HG03103 (cell line): ENCODE measurements at regions not wholly inside any gene's neighbourhood (a gene's known extent, or its start where the extent isn't known, plus 50 kb on each side); places are given as distances from the start of the nearest gene placed in this dataset.

Experiments
- ATAC-seq: cut with Tn5 transposase; IDR thresholded peaks from one replicate; pipeline ENCODE4 v1.9.1; 2021; ENCODE audit warnings: low read depth; ENCODE audit not compliant: unreplicated experiment

DNA sequence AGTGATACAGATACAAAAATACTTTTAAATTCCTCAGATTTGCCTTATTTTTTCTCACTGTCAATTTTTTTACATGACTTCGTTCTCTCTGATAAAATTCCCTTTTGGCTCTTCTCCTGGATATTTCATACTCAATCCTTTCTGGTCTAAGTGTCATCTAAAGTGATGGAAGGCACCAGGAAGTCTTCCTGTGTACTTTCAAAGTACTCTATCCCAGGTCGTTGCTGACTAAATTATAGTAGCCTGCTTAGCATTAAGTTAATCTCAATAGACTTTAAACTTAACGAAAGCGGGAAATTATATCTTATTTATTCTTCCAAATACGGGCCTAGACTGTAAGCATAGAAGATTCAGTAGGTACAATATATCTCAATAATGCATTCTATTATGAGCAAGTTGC lies 67.8 kb downstream of the CASP12 start:
- no peak for ATAC-seq

DNA sequence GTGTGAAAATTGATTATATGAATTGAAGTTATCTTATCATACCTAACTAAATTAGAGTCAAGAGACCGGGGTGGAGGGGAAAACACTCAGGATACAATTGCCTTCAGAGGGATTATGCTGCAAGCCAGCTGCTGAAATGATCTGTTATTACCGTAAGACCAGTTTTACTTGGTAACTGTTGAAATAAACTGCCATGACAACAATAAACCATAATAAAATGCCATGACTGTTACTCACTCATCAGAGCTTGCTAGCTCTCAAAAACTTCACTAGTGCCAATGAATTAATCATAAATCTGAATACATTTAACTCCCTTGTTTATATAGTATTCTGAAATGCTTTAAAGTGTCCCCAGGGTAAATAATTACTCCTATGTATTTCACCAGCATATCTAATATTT lies 68.2 kb downstream of the CASP12 start:
- ATAC-seq = no peak

DNA sequence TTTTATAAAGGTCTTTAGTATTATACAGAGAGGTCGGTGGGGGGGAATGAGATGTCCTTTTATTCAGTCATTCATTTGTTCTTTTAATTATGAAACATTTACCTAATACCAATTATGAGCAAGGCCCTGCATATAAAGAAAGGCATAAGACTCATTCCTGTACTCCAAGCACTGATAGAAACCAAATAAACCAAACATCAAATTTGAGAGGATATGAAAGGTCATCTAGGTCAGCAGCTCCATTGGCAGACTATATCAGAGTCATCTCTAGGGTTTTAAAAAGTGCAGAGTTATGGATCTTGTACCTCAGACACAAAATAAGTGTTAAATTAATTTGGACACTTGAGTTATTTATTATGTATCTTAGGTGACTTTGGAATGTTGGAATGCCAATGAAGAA lies 71.5 kb downstream of the CASP12 start:
- no peak for ATAC-seq

DNA sequence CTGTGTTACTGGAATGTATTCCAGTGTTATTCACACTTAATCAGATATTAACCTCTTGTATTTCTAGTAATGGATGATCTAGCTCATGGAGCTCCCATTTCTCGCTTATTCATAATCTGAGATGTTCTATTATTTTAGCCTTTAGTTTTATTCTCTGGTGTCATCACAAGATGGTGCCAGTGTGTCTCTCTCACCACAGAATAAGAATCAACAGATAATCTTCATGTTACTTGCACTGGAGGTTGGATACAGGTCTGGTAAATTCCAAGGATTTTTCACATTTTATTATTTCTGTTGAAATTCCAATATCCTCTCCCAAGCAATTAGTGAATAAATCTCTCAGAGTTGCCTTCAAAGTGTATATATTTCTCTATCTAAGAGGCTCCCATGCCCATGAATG lies 74.6 kb downstream of the CASP12 start:
- no peak for ATAC-seq

DNA sequence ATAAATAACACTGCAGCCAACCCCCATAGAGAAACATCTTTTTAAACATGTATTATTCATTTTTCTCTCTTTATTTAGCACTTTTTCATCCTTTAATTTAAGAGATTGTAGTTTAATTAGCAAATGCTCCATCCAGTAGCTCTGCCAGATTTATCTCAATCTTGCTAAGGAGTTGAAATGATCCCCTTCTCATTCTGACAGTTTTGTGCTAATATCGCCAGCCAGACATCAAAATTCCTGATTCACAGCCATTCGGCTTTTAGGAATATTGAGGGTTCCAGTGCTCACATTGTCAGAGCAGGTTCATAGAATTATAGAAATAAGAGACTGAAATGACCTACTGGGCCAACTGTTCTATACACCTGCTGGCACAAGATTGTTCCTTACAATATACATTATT lies 77.8 kb downstream of the CASP12 start:
- no peak for ATAC-seq

DNA sequence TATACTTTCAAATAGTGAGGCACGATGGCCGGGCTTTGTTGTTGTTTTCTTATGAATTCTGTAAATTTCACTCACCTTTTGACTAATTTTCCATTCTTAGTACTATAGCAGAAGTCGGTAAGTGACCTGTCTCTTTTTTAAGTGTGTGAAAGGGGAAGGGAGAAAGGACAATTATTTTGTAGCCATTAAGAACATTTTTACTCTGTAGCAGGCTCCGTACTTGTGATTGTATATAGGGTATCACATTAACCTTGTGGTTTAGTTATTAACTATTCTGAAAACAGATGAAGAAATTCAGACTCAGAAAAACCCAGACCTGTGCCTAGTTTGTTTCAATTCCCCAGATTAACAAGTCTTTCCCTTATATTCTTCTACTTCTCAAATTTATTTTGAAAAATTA lies 78.7 kb downstream of the CASP12 start:
- ATAC-seq = no peak

DNA sequence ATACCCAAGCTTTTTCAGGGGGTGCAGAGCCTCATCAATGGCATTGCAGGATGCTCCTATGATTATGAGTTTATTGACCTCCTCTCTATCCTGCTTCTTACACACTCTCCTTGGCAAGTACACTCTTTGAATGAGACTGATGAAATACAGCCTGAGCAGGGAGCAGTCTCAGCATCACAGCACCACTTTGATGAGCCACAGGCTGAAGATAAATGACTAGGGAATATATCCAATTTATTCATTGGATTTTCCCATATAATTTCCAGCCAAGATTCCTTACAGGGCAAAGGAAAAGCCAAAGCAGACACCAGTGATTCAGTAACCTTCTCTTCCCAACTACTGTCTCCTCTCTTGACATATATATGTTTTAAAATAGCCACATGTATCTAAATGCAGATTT lies 79.2 kb downstream of the CASP12 start:
- ATAC-seq = no peak

DNA sequence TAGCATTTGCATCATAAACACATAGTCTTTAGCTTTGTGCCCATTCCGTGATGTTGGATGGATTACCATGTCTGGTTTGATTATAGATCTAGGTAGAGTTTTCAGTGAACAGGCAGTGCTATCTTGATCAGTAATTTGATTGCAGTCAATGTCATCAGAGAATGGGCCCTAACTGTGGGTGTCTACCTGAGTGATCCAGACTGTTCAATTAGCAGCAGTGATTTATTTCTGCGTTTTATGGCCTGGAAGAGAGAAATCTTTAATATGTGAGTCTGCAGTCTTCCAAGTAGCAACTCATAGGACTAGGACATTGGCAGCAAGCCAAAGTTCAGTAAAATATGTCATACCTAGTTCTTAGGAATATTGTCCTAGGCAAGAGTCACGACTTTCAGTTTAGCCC lies 80.3 kb downstream of the CASP12 start:
- no peak for ATAC-seq

DNA sequence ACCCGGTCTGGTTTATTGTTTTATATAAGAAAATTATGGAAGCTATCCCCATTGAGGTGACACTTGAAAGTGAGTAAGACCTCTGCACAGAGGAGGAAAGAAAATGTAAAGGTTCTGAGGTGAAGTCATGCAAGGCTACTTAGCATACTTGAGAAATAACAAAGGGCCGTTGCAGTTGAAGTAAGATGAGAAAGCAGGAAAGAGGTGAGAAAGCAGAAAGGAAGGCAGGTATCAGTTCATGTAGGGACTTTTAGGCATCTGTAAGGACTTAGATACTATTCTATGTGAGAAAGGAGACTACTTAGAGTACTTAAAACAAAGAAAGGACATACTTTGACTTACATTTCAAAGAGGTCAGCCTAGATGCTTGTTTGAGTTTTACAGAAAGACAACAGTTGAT lies 84.7 kb downstream of the CASP12 start:
- ATAC-seq = no peak

DNA sequence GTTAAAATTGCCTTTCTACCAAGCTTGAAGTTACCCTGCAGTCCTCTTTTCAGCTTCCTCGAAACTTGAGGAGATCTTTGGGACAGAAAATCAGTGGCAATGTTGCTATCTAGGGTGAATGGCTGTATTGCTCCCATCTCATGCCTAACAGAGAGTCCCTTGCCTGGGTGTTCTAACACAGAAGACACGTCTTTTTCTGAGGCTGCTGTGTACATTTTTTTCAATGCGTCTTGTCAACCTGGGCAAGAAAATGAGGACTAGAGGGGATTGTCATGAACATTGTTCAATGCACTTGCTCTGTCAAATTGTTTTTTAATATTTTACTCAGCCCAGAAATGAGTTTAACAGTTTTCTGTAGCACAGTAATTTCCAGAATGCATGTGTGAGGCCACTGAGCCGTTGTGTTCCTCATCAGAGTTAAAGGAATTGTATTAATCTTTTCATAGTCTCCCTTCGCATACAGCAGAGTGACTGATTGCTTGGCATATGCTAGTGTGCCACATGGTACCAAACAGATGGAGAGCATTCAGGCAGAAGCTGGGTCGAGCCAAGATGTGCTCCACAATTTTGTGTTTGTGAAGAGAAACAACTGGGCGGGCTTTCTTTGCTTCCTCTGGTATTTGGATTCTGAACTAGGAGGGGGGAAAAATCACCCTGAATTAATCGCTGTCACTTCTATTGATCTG lies 86.0 kb downstream of the CASP12 start:
- no peak for ATAC-seq

DNA sequence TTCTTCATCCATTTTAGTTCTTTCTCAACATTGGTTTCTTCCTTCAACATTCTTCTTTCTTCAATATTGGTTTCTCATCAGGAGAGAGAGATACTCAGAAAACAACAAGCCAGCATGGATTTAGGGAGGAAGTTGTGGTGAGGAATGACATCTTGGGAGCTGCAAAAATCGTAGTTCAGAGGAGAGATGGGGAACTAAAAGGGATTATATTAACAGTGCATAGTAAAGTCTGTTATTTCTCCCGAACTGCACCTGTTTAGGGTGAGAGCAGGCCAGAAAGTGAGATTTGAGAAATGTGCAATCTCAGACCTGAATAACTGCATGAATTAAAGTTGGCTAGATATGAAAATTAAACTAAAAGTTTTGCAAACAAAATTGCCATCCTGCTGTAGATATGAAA lies 94.5 kb downstream of the CASP12 start:
- ATAC-seq = no peak

DNA sequence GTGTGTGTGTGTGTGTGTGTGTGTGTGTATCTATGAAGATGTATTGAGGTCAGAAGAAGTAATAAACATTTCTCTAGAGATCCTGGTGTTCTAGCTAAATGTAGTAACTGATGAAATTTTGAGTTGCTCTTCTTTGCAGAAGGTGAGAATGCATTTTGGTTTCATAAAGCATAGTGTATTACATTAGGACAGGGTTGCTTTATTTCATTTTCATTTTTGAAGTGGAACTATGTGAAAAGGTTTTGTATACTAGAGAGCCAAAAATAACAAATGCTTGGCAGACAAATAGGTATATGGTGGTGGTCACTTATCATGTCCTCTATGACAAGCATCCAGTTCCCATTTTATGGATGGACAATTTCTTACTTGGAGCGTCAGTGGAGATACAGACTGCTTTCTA lies 99.0 kb downstream of the CASP12 start:
- ATAC-seq = peak; percentile 92

DNA sequence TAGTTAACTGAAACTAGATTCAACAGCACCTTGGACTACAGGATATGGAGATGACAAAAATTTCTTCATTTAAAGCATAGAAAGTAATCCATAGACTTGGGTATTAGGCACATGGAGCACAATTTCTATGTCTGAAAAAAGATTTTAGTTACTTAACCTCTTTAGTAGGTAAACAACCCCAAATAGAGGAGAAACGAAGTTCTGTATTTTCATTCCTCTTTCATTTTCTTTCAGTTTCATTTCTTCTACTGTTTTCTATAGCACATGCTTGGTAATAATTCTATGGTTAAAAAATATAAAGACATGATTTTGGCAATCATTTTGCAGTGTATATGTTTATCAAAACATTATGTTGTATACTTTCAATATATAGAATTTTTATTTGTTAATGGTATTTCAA lies 99.5 kb downstream of the CASP12 start:
- peak; percentile 49 for ATAC-seq

DNA sequence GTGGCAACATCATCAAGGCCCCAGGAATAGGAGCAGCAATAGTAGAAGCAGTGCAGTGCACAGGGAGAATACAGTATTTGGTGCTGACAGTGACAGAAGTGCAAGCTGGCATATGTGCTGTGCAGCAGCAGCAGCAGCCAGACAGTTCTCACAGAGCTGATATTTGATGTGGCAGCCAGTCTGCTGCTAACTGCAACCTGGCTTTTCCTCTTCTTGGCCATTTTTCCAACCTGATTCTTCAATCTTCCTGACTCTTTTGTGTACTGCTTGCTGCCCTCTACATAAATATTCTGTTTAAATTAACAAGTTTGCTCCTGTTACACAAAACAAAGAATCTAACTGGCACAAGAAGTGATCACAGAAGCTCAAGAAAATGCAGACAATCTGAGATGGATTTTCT lies 102.0 kb downstream of the CASP12 start:
- no peak for ATAC-seq

DNA sequence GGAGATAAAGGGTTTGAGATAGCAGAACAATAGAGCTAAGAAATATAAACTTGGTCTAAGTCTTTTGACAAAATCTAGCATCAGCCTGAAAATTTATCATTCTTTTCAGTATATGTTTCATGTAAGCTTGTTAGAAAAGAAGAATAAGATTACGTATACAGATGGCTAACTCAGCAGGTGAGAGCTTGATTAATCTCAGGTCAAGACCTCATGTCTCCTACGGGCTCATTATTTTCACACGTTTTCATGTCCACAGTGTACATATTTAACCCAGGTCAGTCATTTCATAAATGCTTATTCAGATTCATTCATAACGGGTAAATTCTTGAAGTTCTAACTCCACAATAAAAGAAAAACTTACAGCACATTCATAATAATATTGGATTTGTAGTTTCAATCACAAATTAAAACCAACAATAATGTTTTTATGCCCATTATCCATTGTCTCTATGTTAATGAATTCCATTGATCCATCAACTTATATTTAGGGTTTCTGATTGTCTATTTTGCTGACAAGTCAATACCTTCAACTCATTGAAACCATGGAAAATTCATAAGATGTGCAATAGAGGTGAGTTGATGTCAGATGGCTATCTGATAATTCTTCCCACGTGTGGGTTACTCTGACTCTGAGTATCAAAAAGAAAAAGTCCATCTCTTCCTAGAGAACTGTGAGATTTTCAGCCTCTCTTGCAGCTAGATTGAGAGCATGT lies 102.6 kb downstream of the CASP12 start:
- ATAC-seq = no peak

DNA sequence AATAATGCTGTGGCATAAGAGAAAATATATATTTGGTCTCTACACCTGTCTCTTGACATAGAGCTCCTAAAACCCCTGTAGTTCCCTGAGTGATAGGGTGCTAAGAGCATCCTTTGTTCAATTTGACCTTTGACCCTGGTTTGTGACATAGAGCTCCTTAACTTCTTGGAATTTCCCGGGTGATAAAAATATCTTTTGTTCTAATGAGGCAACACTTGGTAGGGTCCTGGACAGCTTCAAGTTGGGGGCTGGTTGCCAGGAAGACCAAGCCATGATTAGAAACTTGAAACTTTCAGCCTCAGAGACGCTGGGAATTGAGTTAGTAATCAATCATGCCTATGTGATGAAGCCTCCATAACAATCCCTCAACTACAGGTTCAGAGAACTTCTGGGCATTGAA lies 105.4 kb downstream of the CASP12 start:
- ATAC-seq = no peak

DNA sequence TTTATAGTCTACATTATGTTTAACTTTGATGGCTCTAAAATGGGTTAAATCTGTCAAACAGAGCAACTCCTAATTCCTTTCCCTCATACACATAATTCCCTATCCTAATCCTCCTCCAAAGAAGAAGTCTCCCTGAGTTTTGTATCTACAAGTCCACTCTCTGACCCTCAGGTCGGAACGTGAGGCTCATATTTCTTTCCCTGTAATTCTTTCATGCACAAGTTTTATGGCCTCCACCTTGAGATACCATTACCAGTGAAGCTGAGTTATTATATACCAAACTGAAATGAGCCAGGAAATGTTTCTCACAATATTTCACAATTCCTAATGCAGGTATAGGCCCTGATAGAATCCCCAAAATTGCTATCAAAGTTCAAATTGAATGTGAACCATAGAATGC lies 106.4 kb downstream of the CASP12 start:
- no peak for ATAC-seq

DNA sequence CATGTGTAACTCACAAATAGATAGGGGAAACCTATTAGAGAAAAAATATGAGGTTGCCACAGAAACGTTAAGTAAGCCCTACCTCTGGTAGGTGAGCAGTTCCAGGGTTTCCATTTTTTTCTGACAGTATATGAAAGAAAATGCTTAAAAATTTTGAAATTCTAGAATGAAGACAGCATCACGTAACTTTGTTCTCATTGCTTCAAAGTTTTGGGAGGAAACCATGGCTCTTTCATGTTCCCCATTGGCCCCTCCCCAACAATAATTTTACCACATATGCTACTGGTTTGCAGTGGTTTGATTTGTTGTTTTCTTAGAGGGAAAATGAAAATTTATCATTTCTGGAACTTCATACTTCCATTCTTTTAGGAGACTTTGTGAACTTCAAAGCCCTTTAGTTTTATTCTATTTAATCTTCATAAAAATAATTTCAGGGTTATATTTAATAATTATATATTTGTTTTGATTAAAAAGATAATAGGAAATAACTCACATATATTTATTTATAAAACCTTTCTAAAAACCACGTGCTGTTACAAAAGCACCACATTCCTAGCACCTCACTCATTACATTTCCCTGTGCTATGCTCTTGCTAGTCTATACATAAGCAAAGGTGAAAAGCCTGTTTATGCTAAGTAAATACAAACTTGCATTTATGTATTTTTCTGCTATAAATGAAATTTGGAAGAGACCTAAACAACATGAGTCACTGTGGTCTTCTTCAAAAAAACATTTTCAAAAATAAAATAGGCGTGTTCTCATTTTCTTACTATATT lies 113.4 kb downstream of the CASP12 start:
- no peak for ATAC-seq

DNA sequence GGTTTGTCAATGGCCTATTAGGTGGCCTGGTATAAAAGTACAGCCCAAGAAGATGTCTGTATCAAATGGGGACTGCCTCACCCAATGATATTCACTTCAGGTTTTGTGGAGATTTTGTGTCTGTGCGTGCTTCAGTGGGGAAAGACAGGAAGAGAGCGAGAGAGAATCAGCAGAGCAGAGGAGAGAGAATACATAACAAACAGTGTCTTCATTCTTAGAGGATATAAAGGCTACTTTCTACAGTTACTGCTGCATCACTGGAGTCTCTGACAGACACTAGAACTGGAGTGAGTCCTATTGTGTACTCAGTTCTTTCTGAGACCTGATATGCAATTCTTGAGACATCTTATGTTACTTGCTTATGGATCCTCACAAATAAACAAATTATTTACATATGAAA lies 115.0 kb downstream of the CASP12 start:
- ATAC-seq = no peak

DNA sequence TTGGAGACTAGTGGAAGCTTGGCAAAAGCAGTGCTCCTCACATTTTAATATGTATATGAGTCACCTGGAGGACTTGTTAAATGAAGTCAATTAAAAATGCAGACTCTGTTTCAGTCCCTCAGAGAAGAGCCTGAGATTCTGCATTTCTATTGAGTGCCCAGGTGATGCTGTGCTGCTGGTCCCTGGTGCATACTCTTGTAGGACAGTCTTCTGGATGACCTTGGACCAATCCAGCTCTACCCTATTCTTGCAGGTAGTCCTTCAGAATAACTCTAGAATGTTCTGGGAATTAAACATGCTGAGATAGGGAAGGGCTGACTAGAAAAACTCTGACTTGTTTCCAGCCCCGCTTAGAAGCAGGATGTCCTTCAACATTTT lies 115.9 kb downstream of the CASP12 start:
- no peak for ATAC-seq

DNA sequence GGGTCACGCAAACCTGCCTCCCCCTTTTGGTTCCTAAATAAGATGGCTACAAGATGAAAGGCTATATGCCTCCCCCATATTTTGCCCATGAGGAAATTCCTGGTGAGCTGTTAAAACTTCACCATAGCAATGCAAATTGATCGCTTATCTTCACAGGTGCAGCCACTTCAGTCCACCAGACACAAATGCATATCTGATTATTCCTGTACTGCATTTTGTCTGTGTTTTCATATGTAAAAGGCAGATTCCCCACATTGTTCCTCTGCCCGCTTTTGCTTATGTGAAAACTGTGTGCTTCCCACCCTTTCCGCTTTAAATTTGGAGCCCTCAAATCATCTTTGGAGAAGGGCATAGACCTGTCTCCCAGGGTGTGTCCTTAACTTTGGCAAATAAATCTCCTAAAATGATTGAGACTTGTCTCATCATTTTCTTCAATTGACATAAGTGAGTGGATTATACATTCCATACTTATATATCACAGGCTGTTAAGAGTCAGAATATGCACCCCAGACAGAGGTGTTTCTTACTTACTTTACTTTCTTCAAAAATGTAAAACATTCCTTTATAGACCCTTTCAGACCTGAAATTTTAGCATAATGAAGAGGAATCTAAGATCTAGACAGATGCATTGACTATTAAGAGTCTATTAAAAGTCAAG lies 116.4 kb downstream of the CASP12 start:
- no peak for ATAC-seq
